ENCODE measurements at regions not wholly inside any gene's neighbourhood (a gene's known extent, or its start where the extent isn't known, plus 50 kb on each side); places are given as distances from the start of the nearest gene placed in this dataset.

DNA sequence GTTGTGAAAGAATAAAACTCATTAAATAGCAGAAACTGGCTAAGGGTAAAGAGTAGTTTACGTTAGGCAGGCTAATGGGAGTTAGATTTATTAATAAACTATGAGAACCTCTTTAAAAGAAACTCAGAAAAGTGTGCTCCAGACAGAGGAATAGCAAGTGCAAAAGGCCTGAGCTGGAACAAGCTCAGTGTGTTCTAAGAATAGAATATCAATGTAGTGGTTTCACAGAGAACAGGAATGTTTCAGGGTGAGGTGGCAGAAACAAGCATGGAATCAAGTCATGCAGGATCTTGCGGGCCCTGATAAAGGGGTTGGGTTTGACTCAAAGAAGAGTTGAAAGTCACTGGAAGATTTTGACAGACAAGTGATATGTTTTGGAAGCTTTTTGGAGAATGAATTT, 164.0 kb upstream of the HS3ST3A1 start:
- H3K4me1 ChIP-seq: no peaks in the 10 kb centered on the region
- TF ChIP-seq, protein P1, sequence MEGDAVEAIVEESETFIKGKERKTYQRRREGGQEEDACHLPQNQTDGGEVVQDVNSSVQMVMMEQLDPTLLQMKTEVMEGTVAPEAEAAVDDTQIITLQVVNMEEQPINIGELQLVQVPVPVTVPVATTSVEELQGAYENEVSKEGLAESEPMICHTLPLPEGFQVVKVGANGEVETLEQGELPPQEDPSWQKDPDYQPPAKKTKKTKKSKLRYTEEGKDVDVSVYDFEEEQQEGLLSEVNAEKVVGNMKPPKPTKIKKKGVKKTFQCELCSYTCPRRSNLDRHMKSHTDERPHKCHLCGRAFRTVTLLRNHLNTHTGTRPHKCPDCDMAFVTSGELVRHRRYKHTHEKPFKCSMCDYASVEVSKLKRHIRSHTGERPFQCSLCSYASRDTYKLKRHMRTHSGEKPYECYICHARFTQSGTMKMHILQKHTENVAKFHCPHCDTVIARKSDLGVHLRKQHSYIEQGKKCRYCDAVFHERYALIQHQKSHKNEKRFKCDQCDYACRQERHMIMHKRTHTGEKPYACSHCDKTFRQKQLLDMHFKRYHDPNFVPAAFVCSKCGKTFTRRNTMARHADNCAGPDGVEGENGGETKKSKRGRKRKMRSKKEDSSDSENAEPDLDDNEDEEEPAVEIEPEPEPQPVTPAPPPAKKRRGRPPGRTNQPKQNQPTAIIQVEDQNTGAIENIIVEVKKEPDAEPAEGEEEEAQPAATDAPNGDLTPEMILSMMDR (IDR thresholded peaks at IDR 0.05): no peak
- TF ChIP-seq POLR2A (IDR thresholded peaks at IDR 0.05) (no peak), POLR2AphosphoS5 (IDR thresholded peaks at IDR 0.05) (no peak)
- no peak overlapping the region for H3K4me3 ChIP-seq

DNA sequence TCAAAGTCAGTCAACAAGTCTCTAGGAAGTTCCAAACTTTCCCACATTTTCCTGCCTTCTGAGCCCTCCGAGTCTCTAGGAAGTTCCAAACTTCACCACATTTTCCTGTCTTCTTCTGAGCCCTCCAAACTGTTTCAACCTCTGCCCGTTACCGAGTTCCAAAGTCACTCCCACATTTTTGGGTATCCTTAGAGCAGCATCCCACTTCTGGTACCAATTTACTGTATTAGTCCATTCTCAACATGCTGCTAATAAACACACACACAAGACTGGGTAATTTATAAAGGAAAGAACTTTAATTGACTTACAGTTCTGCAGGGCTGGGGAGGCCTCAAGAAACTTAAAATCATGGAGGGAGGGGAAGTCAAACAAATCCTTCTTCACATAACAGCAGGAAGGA, 169.0 kb upstream of the HS3ST3A1 start:
- intact Hi-C loops (cut with DNase I; ENCODE audit: low total_unique reads): no loop called here
- no peaks in the 10 kb centered on the region for H3K36me3 ChIP-seq
- TF ChIP-seq POLR2A (IDR thresholded peaks at IDR 0.05) (no peak), POLR2AphosphoS5 (IDR thresholded peaks at IDR 0.05) (no peak)
- TF ChIP-seq, protein P1 (IDR thresholded peaks at IDR 0.05): no peak
- H3K27me3 ChIP-seq: no peaks in the 10 kb centered on the region
- H3K9me3 ChIP-seq: peaks cover 21 to 25% of the 10 kb centered on the region in 2 donors
- H3K4me3 ChIP-seq: no peak overlapping the region
- DNase-seq (ENCODE audit: low spot score in 2 of 2): no peak
- H3K27ac ChIP-seq: no peak overlapping the region
- no peaks in the 10 kb centered on the region for H3K4me1 ChIP-seq

More for the DNA sequence above, 164.0 kb upstream of the HS3ST3A1 start:
- Histone ChIP-seq H3K27ac (no peak overlapping the region), H3K9me3 (peaks cover 19 to 20% of the 10 kb centered on the region in 2 donors), H3K27me3 (no peaks in the 10 kb centered on the region), H3K36me3 (no peaks in the 10 kb centered on the region)
- intact Hi-C loops (cut with DNase I; ENCODE audit: low total_unique reads): no loop called here
- no peak for DNase-seq (ENCODE audit: low spot score in 2 of 2)

DNA sequence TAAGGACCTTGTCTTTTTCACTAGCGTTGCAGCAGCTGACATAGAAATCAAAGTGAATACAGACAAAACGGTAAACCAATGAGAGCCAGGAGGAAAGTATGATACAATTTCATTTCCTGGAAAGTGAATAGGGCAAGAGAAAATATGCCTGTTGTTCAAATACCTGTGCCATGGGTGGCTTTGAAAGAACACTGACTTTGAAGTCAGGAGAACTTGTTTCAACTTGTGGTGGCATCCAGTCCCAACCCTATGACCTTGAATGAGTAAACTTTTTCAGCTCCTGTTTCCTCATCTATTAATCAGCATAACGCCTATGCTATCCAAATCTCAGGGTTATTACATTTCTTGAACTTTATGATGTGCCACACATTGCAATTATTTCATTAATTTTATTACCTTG, 173.7 kb upstream of the HS3ST3A1 start:
- DNase-seq (ENCODE audit: low spot score in 2 of 2): no peak
- intact Hi-C loops (cut with DNase I; ENCODE audit: low total_unique reads): no loop called here
- H3K27ac ChIP-seq: no peak overlapping the region
- H3K27me3 ChIP-seq: no peaks in the 10 kb centered on the region
- TF ChIP-seq POLR2A (IDR thresholded peaks at IDR 0.05): no peak
- TF ChIP-seq, protein P1 (IDR thresholded peaks at IDR 0.05): no peak
- no peak for TF ChIP-seq POLR2AphosphoS5 (IDR thresholded peaks at IDR 0.05)
- no peaks in the 10 kb centered on the region for H3K36me3 ChIP-seq
- peaks cover 4 to 8% of the 10 kb centered on the region in 2 donors for H3K9me3 ChIP-seq
- H3K4me1 ChIP-seq: no peaks in the 10 kb centered on the region
- H3K4me3 ChIP-seq: no peak overlapping the region

DNA sequence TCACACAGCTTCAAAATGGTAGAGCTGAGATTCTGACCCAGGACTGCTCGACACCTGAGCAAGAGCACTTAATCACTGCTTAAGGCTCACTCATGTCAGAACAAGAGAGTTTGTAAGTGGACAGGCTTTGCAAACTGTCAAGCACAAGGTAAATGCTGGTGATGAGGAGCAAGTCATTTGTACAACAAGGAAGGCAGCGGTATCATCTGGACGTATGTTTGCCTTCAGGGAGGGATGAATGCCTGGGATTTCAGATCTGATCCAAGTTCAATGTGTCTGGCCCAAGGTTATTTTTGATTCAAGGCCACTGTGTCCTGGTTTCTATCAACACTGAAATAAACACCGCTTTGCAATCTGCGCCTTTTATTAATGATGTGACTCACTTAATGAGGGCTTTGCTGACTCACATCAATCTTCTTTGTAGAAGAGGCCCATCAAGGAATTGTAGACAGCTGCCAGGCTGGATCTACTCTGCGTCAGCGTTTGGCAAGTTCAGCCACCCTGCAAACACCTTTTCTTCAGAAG, 174.4 kb upstream of the HS3ST3A1 start:
- Histone ChIP-seq H3K4me1 (no peaks in the 10 kb centered on the region), H3K36me3 (no peaks in the 10 kb centered on the region), H3K27ac (no peak overlapping the region), H3K27me3 (no peaks in the 10 kb centered on the region), H3K4me3 (no peak overlapping the region), H3K9me3 (peaks cover 0 to 5% of the 10 kb centered on the region in 2 donors)
- intact Hi-C loops (cut with DNase I; ENCODE audit: low total_unique reads): no loop called here
- no peak for TF ChIP-seq POLR2AphosphoS5 (IDR thresholded peaks at IDR 0.05)
- TF ChIP-seq POLR2A (IDR thresholded peaks at IDR 0.05): no peak
- TF ChIP-seq, protein P1 (IDR thresholded peaks at IDR 0.05): no peak
- DNase-seq (ENCODE audit: low spot score in 2 of 2): no peak

DNA sequence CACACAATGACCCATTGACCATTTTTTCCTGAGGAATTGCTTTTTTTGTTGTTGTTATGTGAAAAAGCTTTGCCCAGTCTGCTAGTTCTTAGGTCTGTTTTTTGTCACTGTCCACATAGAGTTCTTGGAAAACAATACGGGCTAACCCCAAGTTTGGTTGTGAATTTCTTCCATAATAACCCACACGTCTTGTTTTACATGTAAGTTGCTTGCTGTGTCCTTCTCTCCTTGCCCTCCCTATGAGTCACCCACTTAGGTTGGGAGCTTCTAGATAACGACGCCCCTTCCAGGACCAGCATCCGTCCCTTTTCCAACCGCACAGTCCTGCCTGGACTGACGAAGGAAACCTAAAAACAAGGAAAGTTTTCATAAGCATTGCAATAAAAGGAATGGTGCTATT, 175.3 kb upstream of the HS3ST3A1 start:
- H3K9me3 ChIP-seq: peaks cover 0 to 5% of the 10 kb centered on the region in 2 donors
- intact Hi-C loops (cut with DNase I; ENCODE audit: low total_unique reads): no loop called here

More for the DNA sequence above, 175.3 kb upstream of the HS3ST3A1 start:
- no peak for DNase-seq (ENCODE audit: low spot score in 2 of 2)
- TF ChIP-seq POLR2AphosphoS5 (IDR thresholded peaks at IDR 0.05): no peak
- TF ChIP-seq, protein P1 (IDR thresholded peaks at IDR 0.05): no peak
- no peak for TF ChIP-seq POLR2A (IDR thresholded peaks at IDR 0.05)
- H3K4me1 ChIP-seq: no peaks in the 10 kb centered on the region
- no peak overlapping the region for H3K4me3 ChIP-seq
- no peaks in the 10 kb centered on the region for H3K36me3 ChIP-seq
- no peaks in the 10 kb centered on the region for H3K27me3 ChIP-seq
- no peak overlapping the region for H3K27ac ChIP-seq
